G401.6 (cell line): ENCODE measurements at regions not wholly inside any gene's neighbourhood (a gene's known extent, or its start where the extent isn't known, plus 50 kb on each side); places are given as distances from the start of the nearest gene placed in this dataset.

Experiments used
- FAIRE-seq: peaks from 2 replicates; lab custom pipeline; 2012; peaks lifted over from hg19 to GRCh38; lab: Jason Lieb, UNC

GRCh38 chr16:52103791-52104190 lies 443.2 kb downstream of the TOX3 start:
- no peak for FAIRE-seq

DNA sequence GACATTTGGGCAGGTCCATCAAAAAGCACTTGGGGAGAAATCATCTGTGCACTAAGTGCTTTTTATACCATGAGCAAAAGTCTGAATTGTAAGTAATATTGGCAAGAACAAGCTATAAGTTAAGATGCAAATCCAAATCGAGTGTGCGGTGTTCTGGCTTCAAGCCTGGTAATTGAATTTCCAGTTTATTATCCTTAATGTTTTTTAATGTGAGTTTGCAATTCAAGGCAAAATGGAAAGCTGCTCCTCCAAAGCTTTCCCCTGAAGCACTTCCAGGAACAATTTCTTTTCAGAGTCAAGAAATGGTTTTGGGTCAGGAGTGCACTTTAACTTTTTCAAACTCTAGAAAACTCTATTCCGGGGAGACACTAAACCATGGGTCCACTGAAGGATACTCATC lies 445.7 kb downstream of the TOX3 start:
- FAIRE-seq: no peak

- FAIRE-seq: no peak
These were observed 447.6 kb downstream of the TOX3 start for GRCh38 chr16:52099382-52099781.

DNA sequence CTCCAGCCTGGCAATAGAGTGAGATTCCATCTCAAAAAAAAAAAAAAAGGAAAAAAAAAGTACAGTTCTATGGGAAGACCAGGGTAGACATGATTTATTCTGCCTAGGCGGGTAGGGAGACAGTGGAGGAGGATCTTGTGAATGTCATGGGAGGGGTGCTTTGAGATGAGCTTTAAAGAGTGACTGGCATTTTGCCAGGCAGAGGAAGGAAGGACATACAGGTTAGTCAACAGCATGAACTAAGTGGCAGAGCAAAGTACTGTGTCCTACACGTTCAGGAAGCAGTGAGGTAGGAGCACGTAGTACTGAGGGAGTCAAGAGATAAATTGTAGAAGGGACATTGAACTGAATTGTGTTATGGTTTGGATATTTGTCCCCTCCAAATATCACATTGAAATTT lies 451.5 kb downstream of the TOX3 start:
- no peak for FAIRE-seq

- FAIRE-seq: no peak
These were observed 454.8 kb downstream of the TOX3 start for GRCh38 chr16:52092126-52092525.

- FAIRE-seq: no peak
These were observed 456.9 kb downstream of the TOX3 start for GRCh38 chr16:52090080-52090479.

- FAIRE-seq: no peak
These were observed 457.5 kb downstream of the TOX3 start for GRCh38 chr16:52089476-52089875.

- no peak for FAIRE-seq
These were observed 460.0 kb downstream of the TOX3 start for GRCh38 chr16:52086901-52087300.

DNA sequence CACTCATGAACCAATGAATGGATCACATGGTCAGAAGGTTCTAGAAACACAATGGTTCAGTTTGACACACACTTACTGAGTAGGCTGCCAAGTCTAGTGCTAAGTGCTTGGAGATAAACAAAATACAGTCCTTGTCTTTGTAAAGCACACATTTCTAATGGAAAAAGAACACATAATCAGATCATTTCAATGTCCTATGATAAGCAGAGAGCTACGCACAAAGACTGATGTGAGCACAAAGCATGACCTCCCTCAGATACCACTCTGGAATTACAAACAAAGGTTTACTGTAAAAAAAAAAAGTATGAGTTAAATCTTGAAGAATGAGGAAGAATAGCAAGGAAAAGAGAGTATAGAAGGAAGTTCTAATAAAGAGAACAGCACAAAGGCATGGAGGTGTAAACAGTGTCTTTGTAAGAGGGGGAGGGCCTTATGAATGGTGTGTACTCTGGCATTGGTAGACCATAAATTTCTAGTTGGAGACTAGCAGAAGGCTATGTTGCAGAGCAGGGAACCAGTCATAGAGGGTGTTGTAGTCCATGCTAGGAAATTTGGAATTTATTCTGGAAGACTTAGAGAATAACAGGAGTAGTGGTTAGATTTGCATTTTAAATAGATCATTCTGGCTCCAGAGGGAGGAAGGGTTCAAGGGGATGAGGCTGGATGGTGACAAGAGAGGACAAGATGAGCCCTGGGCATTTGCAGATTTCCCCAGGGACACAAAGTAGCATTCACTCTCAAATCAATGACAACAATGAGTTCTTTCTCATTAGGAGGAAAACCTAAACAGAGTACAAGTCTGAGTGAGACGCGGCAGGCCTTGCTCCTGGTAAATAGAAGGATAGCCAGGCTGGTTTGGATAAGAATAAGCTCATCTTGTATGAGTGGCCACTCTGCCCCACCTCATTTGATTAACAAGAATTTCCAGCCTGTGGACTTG lies 468.0 kb downstream of the TOX3 start:
- FAIRE-seq: no peak

GRCh38 chr16:52077607-52078006 lies 469.3 kb downstream of the TOX3 start:
- no peak for FAIRE-seq

GRCh38 chr16:52076801-52077201 lies 470.1 kb downstream of the TOX3 start:
- FAIRE-seq: no peak

DNA sequence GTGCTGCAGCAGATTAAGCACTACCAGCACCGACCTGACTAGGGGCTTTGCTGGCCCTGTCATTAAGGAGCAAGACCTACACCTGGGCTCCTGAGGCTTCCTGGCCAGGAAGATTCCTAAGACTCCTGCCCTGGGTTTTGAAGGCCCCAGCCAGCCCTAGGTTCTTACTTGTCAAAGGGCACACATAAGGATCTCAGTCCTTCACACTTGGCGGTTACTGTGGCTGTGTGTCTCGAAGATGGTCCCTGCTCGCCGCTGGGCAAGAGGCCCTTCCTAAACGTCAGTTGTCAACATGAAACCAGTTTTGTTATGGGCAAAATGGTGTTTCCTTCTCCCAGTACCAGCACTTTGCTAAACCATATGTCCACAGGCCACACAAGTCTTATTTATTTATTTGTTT lies 470.6 kb downstream of the TOX3 start:
- no peak for FAIRE-seq

- no peak for FAIRE-seq
These were observed 472.8 kb downstream of the TOX3 start for GRCh38 chr16:52074133-52074532.

- no peak for FAIRE-seq
These were observed 473.9 kb downstream of the TOX3 start for GRCh38 chr16:52073024-52073423.

DNA sequence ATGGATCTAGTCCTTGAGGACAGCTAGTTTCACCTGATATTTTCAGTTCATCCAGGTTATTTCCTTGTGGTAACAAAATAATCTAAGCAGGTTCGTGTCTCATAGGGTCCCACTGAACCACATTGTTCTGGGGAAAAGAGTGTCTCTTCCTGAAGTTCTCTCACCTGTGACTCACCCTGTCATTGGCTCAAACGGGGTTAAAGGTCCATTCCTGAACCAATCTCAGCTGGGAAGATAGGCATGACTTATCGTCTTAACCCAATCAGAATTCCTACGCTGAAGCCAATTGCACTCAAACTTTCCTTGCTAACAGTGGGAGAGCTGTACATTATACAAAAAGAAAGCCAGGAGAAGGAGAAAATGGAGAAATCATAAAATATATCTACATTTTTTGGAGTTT lies 475.8 kb downstream of the TOX3 start:
- no peak for FAIRE-seq

DNA sequence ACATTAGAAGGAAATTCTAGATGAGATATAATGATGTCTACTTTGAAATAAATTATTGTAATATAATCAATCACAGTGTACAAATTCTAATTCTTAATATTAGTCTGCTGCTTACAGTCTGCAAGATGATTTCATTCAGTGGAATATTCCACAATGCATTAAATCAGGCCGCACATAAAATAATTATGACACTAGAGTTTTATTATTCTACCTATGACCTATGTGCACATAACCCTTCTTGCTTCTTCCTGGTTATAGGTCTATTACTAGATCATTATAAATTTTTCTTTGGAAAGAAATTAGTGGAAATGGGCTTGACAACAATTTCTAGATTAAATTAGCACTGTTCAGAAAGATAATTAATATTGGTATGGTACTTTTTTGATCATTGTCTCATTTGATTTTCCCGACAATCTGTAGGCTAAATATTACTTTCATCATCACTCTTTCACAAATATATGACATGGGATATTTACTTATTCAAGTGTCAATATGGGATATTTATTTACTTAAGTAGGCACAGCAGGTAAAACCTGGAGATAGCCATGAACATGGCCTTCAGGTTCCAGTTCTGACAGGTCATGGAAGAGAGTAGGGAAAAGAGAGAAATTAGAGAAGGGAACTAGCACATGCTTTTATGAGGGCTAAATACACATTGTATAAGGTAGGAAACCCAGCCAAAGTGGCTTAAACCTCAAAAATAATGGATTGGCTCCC lies 476.4 kb downstream of the TOX3 start:
- no peak for FAIRE-seq

GRCh38 chr16:52069866-52070265 lies 477.1 kb downstream of the TOX3 start:
- no peak for FAIRE-seq

DNA sequence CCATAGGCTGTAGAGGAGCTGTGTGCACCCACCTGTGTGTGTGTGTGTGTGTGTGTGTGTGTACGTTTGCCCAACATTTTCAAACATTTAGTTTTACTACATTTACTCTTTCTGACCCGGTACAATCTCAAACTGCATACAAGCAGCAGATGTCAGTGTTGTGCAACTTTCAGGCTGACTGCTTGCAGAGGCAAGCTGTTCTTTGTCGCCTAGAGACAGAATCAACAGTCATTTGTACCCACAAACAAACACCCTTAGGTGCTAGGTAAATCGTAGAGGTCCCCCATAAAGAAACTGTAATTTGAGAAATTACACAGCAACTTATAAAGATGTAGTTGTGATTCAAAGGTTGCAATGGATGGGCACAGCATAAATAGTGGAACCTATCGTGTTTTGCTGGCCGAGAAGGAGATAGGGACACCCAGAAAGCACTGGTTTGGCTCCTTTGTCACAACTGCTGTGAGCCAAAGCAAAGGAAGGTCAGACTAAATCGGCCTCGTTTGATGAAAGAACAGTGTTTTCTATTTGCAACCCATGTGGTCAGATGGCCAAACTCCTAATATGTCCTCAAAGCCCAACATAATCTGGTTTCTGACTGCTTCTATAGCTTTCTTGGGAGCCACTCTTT lies 478.4 kb downstream of the TOX3 start:
- no peak for FAIRE-seq

GRCh38 chr16:52066962-52067361 lies 480.0 kb downstream of the TOX3 start:
- no peak for FAIRE-seq

DNA sequence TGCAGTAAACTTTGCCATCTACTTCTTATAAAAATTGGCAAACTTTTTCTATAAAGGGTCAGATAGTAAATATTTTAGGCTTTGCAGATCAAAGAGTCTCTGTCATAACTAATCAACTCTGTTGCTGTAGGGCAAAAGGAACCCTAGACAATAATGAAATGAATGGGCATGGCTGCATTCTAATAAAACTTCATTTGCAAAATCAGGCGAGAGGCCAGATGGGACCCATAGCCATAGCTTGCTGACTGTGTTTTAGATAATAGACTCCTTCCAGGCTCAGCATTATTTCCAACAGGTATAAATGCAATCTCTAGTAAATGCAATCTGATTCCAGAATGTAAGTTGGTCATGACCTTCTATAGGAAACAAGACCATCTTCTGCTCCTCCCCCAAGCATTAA lies 490.7 kb downstream of the TOX3 start:
- no peak for FAIRE-seq

DNA sequence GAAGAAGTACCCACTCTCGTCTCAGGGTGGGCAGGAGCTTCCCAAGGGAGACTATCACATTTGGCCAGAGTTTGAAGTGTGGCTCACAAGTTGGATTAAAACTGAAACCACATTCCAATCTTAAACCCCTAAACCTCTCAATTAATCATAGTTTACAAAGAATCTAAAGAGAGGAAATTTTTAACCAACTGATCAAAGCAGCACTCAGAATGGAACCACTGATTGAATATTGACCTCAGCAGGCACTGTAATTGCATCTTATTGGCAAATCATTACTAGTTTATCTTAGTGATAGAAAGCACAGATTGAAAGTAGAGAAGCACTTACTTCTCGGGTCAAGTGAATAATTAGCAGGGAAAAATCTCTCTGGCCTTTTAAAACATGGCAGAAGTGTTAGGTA lies 491.6 kb downstream of the TOX3 start:
- no peak for FAIRE-seq

GRCh38 chr16:52054326-52054725 lies 492.6 kb downstream of the TOX3 start:
- FAIRE-seq: no peak

GRCh38 chr16:52052818-52053217 lies 494.1 kb downstream of the TOX3 start:
- no peak for FAIRE-seq
